GM23338 (cell line): ENCODE measurements at regions not wholly inside any gene's neighbourhood (a gene's known extent, or its start where the extent isn't known, plus 50 kb on each side); places are given as distances from the start of the nearest gene placed in this dataset.

Experiments
- CREB1 ChIP-seq: fragments of 250-450 bp; sonication (Bioruptor Pico); IDR thresholded peaks from 2 replicates; pipeline ENCODE4 v1.5.0; 2020; ENCODE audit warnings: low read depth, mild to moderate bottlenecking, moderate library complexity
- EZH2 ChIP-seq: fragments of 200-600 bp; sonication (generic); IDR thresholded peaks from one replicate; pipeline ENCODE4 v1.8.0; 2017; ENCODE audit warnings: antibody characterized with exemption, mild to moderate bottlenecking, low read depth; ENCODE audit not compliant: unreplicated experiment
- EZH2phosphoT487 ChIP-seq: fragments of 200-600 bp; sonication (generic); IDR thresholded peaks from one replicate; pipeline ENCODE4 v1.8.1; 2018; ENCODE audit warnings: antibody characterized with exemption; ENCODE audit not compliant: unreplicated experiment
- POLR2AphosphoS5 ChIP-seq: IDR thresholded peaks from 2 replicates; pipeline ENCODE4 v1.6.1; 2016; ENCODE audit warnings: antibody characterized with exemption, low read depth
- ZNF331 ChIP-seq: fragments of 250-450 bp; sonication (Bioruptor Pico); IDR thresholded peaks from 2 replicates; pipeline ENCODE4 v1.5.0; 2020; ENCODE audit warnings: low read depth, mild to moderate bottlenecking, moderate library complexity
- TF ChIP-seq, protein P1 (sequence below), 2 experiments: fragments of 200-600 bp in 1 of 2; sonication (generic) in 1 of 2; conservative IDR thresholded peaks; 2 replicates each; pipeline versions ENCODE4 v1.5.1 to v1.6.1; 2016 to 2017; ENCODE audit warnings: antibody characterized with exemption in 2 of 2, low read depth in 2 of 2, mild to moderate bottlenecking in 2 of 2, moderate library complexity in 1 of 2

DNA sequence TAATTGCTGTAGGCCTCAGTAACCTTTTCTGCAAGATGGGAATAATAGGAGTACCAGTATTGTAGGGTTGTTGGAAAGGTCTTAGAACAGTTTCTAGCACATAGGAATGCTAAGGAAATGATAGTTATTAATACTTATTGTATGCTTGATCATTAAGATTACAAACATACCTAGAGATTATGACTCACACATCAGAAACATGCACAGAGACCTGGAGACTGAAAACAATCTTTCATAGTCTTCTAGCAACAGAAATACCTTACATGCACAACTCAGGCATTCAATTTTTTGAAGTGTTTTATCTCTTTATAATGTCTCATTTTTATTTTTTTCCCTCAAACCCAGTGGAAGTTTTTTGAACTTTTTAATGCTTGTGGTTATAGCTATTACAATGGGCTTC is 104.4 kb upstream of the ZBTB20 start:
- TF ChIP-seq, protein P1, sequence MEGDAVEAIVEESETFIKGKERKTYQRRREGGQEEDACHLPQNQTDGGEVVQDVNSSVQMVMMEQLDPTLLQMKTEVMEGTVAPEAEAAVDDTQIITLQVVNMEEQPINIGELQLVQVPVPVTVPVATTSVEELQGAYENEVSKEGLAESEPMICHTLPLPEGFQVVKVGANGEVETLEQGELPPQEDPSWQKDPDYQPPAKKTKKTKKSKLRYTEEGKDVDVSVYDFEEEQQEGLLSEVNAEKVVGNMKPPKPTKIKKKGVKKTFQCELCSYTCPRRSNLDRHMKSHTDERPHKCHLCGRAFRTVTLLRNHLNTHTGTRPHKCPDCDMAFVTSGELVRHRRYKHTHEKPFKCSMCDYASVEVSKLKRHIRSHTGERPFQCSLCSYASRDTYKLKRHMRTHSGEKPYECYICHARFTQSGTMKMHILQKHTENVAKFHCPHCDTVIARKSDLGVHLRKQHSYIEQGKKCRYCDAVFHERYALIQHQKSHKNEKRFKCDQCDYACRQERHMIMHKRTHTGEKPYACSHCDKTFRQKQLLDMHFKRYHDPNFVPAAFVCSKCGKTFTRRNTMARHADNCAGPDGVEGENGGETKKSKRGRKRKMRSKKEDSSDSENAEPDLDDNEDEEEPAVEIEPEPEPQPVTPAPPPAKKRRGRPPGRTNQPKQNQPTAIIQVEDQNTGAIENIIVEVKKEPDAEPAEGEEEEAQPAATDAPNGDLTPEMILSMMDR (conservative IDR thresholded peaks at IDR 0.05; ENCODE audit: low read depth in 2 of 2), result no peak
- no peak for TF ChIP-seq ZNF331 (CRISPR knock-in tag)
- no peak for TF ChIP-seq EZH2
- TF ChIP-seq CREB1, result no peak
- no peak for TF ChIP-seq POLR2AphosphoS5
- no peak for TF ChIP-seq EZH2phosphoT487
